Right lobe of liver (tissue), 6 donors: ENCODE measurements at regions not wholly inside any gene's neighbourhood (a gene's known extent, or its start where the extent isn't known, plus 50 kb on each side); places are given as distances from the start of the nearest gene placed in this dataset.

Source experiments
- ATAC-seq, 4 donors: fragments of 200-7000 bp; cut with Tn5 transposase; one replicate each; pipeline ENCODE4 v1.9.1; 2020; ENCODE audit warnings: mild to moderate bottlenecking in 4 of 4, moderate library complexity in 4 of 4
- DNase-seq, 3 donors: peaks; one replicate each; pipeline ENCODE4 v3.0.0-alpha.2; 2020
- H3K27ac ChIP-seq, 3 donors: fragments of 200-600 bp; one replicate each; pipeline ENCODE4 v1.8.0; 2022
- H3K27me3 ChIP-seq, 2 donors: fragments of 200-600 bp; one replicate each; pipeline ENCODE4 v1.8.0; 2022
- H3K36me3 ChIP-seq, 4 donors: fragments of 200-600 bp; sonication (generic) in 1 of 4; one replicate each; pipeline versions ENCODE4 v1.5.1 to v1.8.0; 2017 to 2022; ENCODE audit warnings: control low read depth in 1 of 4
- H3K4me1 ChIP-seq, 4 donors: fragments of 200-600 bp; sonication (generic) in 1 of 4; one replicate each; pipeline versions ENCODE4 v1.5.1 to v1.8.0; 2017 to 2022; ENCODE audit warnings: control low read depth in 1 of 4
- H3K4me3 ChIP-seq, 3 donors: fragments of 200-600 bp; one replicate each; pipeline ENCODE4 v1.8.0; 2022
- H3K9me3 ChIP-seq, 4 donors: fragments of 200-600 bp; sonication (generic) in 1 of 4; one replicate each; pipeline versions ENCODE4 v1.5.1 to v1.8.0; 2017 to 2022; ENCODE audit warnings: control low read depth in 1 of 4
- CTCF ChIP-seq, 4 donors: fragments of 200-600 bp in 3 of 4; fragments of 450-650 bp in 1 of 4; IDR thresholded peaks; one replicate each; pipeline versions ENCODE4 v1.5.1 to v1.8.0; 2016 to 2022; ENCODE audit warnings: antibody characterized with exemption in 4 of 4, mild to moderate bottlenecking in 2 of 4
- POLR2A ChIP-seq: fragments of 450-650 bp; IDR thresholded peaks from one replicate; pipeline ENCODE4 v1.6.1; 2017; ENCODE audit warnings: antibody characterized with exemption, mild to moderate bottlenecking
- WGBS: methylation state at CpG from one replicate; pipeline ENCODE4 v1.1.6; 2018; ENCODE audit warnings: low coverage, low lambda C conversion rate; ENCODE audit not compliant: insufficient coverage; ENCODE audit errors: missing lambda C conversion rate; 5-methylcytosine and 5-hydroxymethylcytosine counted together
- intact Hi-C, 2 donors: fragments of 100-400 bp; cut with DNase I; formaldehyde crosslinking; loops; one replicate each; pipeline versions ENCODE4 v1.11.2 to v1.14.1; 2022
- donor health status: DM: no; HTN: yes; CAD: no.
- donor health status: DM: no; HTN: no; CAD: no.
- donor health status: DM: no; HTN: no; CAD: no.
- donor health status: DM: no; HTN: yes; CAD: no.
- donor health status: DM: no; HTN: yes; CAD: no.

GRCh38 chr16:52123842-52124241 lies 423.1 kb downstream of the TOX3 start:
- Histone ChIP-seq H3K36me3 (no peaks in the 10 kb centered on the region), H3K27ac (no peak overlapping the region), H3K4me1 (no peaks in the 10 kb centered on the region), H3K4me3 (no peak overlapping the region), H3K9me3 (peaks cover 0 to 4% (median 0%) of the 10 kb centered on the region in 4 donors), H3K27me3 (no peaks in the 10 kb centered on the region)
- ATAC-seq (no peak), DNase-seq (no peak)
- intact Hi-C loops: no loop called here
- no peak for TF ChIP-seq POLR2A
- no peak for TF ChIP-seq CTCF (IDR thresholded peaks at IDR 0.05)
- WGBS: 71% methylated on average over 1 of the region's 1 CpG

DNA sequence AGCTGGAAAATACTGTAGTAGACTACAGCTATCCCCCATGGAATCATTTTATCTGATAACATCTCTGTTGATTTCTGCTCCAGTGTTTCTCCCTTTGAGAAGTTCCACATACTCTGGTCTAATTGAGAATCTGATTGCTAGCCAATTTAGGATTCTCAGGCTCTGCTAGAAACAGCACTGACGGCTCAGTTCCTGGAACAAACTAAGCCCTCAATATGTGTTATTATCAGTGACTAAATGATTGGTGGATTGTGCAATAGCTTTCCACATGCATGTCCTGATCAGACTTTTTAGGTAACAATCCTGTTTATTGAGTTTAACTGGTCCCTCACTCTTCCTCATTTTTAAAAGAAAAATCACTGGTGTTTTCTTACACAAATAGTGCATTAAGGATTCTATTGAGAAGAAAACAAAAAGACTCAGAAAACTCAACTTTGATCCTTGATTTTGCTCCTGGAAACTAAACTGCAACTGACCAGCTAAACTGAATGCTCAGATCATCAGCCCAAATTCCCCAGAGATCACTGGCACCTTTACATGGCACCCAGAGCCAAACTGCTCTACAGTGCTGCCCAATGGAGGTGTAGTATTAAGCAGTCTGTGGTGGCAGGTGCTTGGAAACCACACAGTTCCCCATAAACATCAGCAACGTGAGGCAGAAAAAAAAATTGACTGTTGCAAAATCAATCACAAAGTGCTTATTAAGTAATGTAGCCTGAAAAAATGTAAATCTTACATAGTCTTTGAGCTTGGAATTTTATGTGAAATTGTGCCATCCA lies 423.7 kb downstream of the TOX3 start:
- Histone ChIP-seq H3K4me1 (no peaks in the 10 kb centered on the region), H3K9me3 (peaks cover 0 to 4% (median 0%) of the 10 kb centered on the region in 4 donors), H3K36me3 (no peaks in the 10 kb centered on the region), H3K4me3 (no peak overlapping the region), H3K27me3 (no peaks in the 10 kb centered on the region), H3K27ac (no peak overlapping the region)
- WGBS: 21% methylated on average over 2 of the region's 2 CpGs
- ATAC-seq (no peak), DNase-seq (no peak)
- intact Hi-C loops: no loop called here
- TF ChIP-seq CTCF (IDR thresholded peaks at IDR 0.05): no peak
- TF ChIP-seq POLR2A: no peak

DNA sequence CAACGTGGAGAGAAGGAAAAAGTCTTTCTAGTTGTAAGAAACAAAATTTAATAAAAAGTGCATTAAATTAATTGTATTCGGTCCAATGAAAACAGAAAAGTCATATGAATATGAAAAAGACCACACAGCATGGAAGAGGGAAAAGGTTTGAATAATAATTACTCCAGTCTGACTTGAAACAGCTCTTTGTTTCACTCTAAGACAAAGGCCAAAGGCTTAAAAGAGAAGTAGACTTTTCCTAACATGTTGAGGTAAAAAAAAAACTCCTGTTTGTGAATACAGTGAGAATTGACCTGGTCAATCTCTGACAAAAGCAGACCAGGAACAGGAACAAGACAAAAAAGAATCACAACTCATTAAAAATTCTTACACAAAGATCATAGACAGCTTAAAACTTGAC lies 429.8 kb downstream of the TOX3 start:
- no peak overlapping the region for H3K4me3 ChIP-seq
- DNase-seq (no peak), ATAC-seq (no peak)
- H3K36me3 ChIP-seq: no peaks in the 10 kb centered on the region
- intact Hi-C loops: no loop called here
- TF ChIP-seq CTCF (IDR thresholded peaks at IDR 0.05) (no peak), POLR2A (no peak)
- WGBS: 28% methylated on average over 2 of the region's 2 CpGs
- H3K9me3 ChIP-seq: peaks cover 0 to 4% (median 0%) of the 10 kb centered on the region in 4 donors
- H3K27ac ChIP-seq: no peak overlapping the region
- H3K4me1 ChIP-seq: no peaks in the 10 kb centered on the region
- no peaks in the 10 kb centered on the region for H3K27me3 ChIP-seq

DNA sequence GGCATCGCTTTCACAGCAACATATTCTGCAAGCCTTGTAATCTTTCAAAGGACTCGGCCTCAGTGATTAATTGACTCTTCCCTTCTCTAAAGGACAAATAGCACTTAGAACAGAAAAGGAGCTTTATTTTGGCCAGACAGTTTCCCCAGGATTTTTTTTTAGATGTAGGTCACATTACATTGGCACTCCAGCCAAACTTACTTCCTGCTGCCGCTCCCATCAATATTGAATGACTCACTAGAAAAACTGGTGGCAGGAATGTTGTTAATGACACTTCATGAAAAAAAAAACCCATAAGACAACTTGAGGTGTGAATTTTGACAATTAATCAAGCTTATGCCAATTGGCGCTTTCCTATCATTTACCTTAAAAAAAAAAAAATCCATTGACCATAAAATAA lies 432.6 kb downstream of the TOX3 start:
- TF ChIP-seq CTCF (IDR thresholded peaks at IDR 0.05): no peak
- no peak for TF ChIP-seq POLR2A
- Histone ChIP-seq H3K27ac (no peak overlapping the region), H3K36me3 (no peaks in the 10 kb centered on the region), H3K27me3 (no peaks in the 10 kb centered on the region), H3K4me3 (no peak overlapping the region), H3K4me1 (no peaks in the 10 kb centered on the region), H3K9me3 (no peaks in the 10 kb centered on the region)
- intact Hi-C loops: no loop called here
- WGBS: 67% methylated on average over 4 of the region's 4 CpGs
- ATAC-seq (no peak), DNase-seq (no peak)
